Endometrium (tissue), 2 donors: ENCODE measurements at regions not wholly inside any gene's neighbourhood (a gene's known extent, or its start where the extent isn't known, plus 50 kb on each side); places are given as distances from the start of the nearest gene placed in this dataset.
A peak's percentile ranks its signal among the peaks of the same experiment; 100 is the strongest.
"Not testable (repeated sequence)": the region's sequence is repeated elsewhere in the genome, so short reads cannot be mapped to it uniquely, and the experiment has no call there.

ENCODE experiments used
- FAIRE-seq: peaks from 2 replicates; lab custom pipeline; 2012; peaks lifted over from hg19 to GRCh38; lab: Jason Lieb, UNC
- donor health status: control.
- donor health status: control.

- no peak for FAIRE-seq
Measured at GRCh38 chr2:176769021-176769420, 443.6 kb upstream of the HNRNPA3 start.

DNA sequence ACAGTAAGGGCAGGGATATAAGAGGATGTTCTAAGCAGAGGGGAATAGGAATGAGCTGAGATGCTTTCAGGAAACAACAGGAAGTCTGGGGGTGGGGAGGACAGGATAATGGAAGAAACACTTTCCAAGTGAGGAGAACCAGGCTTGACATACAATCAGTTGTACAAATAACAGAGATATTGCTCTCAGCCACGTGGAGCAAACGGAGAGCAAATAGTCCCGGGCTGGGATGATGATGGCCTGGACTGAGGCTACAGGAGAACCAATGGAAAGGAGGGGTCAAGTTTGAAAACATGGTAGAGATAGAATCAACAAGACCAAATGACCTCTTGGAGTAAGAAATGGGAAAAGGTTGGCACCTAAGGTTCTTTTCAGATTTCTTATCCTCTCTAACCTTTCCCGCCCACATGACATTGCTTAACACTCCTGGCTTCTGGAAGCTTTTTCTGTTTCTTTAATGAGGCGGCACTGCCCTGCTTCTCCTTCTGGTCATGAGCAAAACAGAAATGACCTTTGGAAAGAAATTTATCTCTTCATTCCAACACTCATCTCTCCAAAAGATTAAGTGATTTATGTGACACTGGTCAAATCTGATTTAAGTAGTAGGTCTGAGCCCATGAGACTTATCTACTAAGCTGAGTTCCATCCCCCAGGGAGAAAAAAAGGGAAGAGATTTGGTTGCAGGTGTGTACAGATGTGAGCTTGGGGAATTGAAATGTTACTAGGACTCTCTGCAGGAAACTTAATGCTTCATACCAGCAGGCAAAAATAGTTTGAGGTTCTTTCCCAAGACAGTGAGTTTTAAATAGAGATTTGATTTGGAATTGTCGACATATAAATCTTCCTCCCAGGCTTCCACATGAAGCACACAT lies 442.9 kb upstream of the HNRNPA3 start:
- no peak for FAIRE-seq

DNA sequence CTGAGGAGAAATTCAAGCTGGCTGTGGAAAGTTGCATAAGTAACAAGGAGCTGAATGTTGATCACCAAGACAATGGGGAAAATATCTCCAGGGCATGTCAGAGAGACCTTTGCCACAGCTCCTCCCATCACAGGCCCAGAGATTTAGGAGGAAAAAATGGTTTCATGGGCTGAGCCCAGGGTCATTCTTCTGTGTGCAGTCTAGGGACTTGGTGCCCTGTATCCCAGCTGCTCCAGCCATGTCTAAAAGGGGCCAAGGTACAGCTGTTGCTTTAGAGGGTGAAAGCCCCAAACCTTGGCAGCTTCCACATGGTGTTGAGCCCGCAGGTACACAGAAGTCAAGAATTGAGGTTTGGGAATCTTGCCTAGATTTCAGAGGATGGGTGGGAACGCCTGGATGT lies 439.8 kb upstream of the HNRNPA3 start:
- FAIRE-seq: no peak

DNA sequence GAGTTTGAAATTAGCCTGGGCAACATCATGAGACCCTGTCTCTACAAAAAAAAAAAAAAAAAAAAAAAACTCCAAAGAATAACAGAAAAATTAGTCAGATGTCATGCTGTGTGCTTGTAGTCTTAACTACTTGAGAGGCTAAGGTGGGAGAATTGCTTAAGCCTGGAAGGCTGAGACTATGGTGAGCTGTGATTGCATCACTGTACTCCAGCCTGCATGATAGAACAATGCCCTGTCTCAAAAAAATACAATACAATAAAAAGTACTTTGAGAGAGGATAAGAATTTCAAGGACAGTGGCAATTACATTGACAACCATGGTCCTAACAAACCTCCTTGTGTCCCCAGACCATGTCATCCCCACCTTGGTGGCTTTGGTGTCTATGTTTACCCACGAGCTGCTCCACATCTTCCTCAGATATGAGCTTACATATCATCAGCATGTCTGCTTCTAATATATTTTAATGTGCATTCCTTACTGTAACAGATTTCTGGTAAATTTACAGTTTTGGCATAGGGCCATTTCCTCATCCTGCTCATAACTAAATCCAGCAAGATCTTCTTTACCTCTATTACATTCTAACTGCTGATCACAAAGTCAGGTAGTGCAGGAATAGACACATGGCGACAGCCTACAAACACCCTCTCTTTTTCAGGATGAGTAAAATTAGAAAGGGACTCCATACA lies 437.7 kb upstream of the HNRNPA3 start:
- no peak for FAIRE-seq

- no peak for FAIRE-seq
Measured at GRCh38 chr2:176777262-176777661, 435.3 kb upstream of the HNRNPA3 start.

DNA sequence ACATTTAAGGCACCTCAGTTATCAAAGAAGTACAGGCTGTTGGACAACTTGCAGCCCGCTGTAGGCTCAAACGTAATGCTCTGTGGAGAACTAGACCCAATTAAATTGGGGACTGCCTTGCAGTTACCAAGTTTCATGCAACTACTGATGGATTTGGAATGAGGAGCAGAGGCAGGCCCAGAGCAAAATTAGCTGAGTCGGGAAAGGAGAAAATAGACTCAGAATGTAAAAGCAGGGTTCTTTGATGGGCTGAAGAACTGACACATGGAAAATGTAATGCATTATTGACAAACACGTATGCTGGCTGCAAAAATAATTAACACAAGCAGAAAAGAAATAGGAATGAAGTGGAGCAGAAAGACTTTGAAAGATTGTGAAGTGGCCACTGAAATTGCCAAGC lies 432.7 kb upstream of the HNRNPA3 start:
- no peak for FAIRE-seq

- FAIRE-seq: no peak
Measured at GRCh38 chr2:176780348-176780747, 432.2 kb upstream of the HNRNPA3 start.

- no peak for FAIRE-seq
Measured at GRCh38 chr2:176781570-176782217, 430.9 kb upstream of the HNRNPA3 start.

GRCh38 chr2:176784633-176785200 lies 427.9 kb upstream of the HNRNPA3 start:
- no peak for FAIRE-seq

DNA sequence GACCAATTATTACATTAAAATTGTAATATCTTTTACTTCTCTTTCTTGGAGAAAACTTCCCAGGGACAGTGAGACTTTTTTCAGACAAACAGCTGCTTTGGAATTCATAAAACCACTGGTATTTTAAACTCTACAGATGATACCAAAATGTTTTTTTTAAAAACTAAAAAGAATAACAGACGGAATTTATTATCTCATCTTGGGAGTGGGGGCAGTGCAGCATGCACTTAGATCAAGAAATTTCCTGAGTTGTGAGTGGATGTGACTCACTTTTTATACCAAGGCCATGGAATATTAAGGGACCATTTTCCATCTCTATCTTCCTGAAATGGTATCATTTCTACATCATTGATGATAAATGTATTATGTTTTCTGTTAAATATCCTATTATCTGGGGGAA lies 422.8 kb upstream of the HNRNPA3 start:
- FAIRE-seq: peak; percentile 89

- no peak for FAIRE-seq
Measured at GRCh38 chr2:176790468-176790867, 422.1 kb upstream of the HNRNPA3 start.

- peak; percentile 67 for FAIRE-seq
Measured at GRCh38 chr2:176793792-176794191, 418.8 kb upstream of the HNRNPA3 start.

GRCh38 chr2:176794392-176794791 lies 418.2 kb upstream of the HNRNPA3 start:
- FAIRE-seq: no peak

GRCh38 chr2:176795823-176796222 lies 416.8 kb upstream of the HNRNPA3 start:
- no peak for FAIRE-seq

DNA sequence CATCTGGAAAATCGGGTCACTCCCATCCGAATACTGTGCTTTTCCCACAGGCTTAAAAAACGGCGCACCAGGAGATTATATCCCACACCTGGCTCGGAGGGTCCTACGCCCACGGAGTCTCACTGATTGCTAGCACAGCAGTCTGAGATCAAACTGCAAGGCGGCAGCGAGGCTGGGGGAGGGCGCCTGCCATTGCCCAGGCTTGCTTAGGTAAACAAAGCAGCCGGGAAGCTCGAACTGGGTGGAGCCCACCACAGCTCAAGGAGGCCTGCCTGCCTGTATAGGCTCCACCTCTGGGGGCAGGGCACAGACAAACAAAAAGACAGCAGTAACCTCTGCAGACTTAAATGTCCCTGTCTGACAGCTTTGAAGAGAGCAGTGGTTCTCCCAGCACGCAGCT lies 415.9 kb upstream of the HNRNPA3 start:
- not testable (repeated sequence) for FAIRE-seq

DNA sequence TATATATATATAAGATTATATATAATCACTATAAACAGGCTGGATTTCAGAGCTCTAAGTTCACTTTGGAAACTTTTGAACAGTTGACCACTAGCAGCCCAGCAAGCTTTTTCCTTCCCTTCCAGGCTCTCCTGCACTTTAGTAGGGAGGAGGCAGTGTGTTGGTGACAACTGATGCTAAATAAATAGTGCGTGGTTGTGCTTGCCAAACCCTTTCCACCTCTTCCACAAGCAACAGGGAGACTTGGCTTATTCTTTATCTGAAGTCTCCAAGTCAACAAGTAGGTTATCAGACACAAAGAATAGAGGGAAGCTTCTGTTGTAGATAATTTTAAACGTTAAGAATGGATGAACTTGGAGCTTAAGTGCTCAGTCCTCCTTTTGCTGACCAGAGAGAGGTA lies 408.2 kb upstream of the HNRNPA3 start:
- no peak for FAIRE-seq

DNA sequence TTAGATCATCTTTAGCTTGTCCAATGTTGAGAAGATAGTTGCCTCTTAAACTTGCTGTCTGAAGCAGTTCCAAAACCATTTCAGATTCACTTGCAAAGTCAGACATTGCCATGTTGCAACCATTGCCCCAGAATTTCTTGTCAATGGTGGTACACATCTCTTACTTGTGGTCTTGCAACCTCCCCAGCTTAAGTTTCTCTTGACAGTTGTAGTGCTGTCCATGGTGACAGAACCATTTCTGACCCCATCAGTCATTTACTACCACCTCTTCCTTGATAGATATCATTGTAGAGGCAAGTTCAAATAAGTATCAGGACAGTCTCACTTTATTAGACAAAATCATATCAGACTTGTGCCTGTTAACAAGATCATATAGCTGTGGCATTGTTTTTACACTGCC lies 407.2 kb upstream of the HNRNPA3 start:
- no peak for FAIRE-seq

DNA sequence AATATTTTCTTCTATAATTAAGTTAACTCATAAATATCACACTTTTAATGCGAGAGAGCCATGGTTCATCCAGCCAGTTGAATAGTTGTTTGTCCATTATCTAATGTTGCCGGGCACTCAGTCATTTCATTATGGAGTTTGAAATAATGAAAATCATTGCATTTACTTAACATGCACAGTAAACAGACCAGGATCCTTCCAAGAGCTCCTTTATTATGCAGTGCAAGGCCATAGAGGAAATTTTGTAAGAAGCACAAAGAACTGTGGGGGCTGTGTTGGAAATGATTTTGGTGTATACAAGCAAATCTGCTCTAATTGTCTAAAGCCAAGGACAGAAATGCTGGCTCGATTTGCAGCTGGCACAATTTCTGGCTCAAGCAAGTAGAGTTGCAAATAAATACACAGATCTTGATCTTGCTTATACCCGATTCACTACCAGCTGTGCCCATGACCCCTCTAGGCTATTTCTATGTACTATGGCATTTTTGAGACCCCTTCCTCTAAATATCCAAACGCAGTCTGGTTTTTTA lies 400.3 kb upstream of the HNRNPA3 start:
- no peak for FAIRE-seq

DNA sequence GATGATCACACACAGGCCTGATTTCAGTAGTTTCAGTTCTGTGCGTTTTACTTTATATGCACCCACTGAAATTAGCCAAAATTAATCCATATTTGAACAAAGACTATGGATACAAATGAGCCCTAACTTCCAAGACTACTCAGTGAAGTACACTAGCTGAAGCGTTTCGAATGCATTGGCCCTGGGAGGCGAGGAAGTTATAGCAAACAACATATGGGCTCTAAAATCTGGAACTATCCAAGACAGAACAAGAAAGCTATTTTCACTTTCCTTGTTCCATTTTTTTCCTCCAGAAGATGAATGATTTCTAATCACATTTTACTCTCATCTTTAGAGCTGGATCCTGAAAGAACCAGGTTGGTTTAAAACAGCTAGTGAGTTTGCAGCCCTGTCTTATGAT lies 399.4 kb upstream of the HNRNPA3 start:
- no peak for FAIRE-seq

DNA sequence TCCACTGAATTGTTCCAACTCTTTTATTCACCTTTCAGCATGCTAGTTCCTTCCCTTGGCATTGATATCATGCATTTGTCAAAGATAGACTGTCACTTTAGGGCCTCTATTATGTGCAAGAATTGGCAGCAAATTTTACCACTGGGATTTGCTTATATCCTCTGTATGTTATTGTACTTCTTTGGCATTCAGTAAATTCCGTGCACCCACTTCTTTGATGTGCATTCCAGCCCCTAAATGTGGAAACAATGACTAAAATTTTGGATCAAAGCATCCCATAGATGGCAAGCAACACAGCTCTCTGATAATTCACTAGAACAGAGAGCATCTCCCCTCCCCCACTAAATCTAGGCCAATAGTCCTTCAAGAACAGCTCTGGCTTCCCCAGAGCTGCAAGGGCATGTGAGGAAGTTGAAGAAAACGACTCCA lies 399.0 kb upstream of the HNRNPA3 start:
- no peak for FAIRE-seq

GRCh38 chr2:176814274-176814673 lies 398.3 kb upstream of the HNRNPA3 start:
- FAIRE-seq: no peak

- FAIRE-seq: peak; percentile 90
Measured at GRCh38 chr2:176814740-176815367, 397.7 kb upstream of the HNRNPA3 start.
